ENCODE measurements at regions not wholly inside any gene's neighbourhood (a gene's known extent, or its start where the extent isn't known, plus 50 kb on each side); places are given as distances from the start of the nearest gene placed in this dataset.

- no peak overlapping the region for H3K4me3 ChIP-seq (ENCODE audit: low read depth, low read length)
- DNase-seq (ENCODE audit: low read depth) = no peak
- TF ChIP-seq, protein P1, sequence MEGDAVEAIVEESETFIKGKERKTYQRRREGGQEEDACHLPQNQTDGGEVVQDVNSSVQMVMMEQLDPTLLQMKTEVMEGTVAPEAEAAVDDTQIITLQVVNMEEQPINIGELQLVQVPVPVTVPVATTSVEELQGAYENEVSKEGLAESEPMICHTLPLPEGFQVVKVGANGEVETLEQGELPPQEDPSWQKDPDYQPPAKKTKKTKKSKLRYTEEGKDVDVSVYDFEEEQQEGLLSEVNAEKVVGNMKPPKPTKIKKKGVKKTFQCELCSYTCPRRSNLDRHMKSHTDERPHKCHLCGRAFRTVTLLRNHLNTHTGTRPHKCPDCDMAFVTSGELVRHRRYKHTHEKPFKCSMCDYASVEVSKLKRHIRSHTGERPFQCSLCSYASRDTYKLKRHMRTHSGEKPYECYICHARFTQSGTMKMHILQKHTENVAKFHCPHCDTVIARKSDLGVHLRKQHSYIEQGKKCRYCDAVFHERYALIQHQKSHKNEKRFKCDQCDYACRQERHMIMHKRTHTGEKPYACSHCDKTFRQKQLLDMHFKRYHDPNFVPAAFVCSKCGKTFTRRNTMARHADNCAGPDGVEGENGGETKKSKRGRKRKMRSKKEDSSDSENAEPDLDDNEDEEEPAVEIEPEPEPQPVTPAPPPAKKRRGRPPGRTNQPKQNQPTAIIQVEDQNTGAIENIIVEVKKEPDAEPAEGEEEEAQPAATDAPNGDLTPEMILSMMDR (IDR thresholded peaks at IDR 0.05; ENCODE audit: low read depth, low read length, missing control alignments) = no peak
- in situ Hi-C loops (cut with HindIII; ENCODE audit: low sequenced_read_pairs) = no loop called here
Measured at GRCh38 chr1:208556461-208556860, 312.3 kb upstream of the PLXNA2 start.

DNA sequence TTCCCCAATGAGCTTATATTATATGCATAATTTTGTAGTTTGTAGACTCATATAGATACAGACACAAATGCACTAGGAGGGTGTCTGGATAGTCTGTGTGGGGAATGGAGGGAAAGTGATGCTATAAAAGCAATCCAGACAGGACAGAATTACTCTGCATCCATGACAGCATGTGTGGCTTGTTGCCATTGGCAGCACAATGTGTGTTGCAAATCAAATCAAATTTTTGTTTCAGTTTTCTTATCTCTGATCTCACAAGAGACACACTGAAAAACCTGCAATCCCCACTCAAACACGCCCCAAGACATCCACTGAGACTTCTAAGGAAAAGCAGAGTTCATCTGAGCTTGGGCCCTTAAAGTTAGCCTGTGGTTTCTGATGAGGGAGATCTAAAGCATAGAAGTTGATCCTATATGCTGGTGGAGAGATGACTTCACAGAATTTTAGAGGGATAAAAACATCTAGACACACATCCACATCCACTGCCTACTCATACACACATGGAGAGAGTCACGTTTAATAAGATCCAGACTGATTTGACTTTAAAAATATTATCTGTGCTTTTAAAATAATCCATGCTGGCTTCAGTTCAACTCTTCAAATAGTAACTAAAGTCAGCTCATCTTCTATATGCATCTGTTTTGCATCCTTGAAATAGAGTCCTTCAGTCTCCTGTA lies 313.0 kb upstream of the PLXNA2 start:
- TF ChIP-seq, protein P1 (IDR thresholded peaks at IDR 0.05; ENCODE audit: low read depth, low read length, missing control alignments) = no peak
- no peak overlapping the region for H3K4me3 ChIP-seq (ENCODE audit: low read depth, low read length)
- in situ Hi-C loops (cut with HindIII; ENCODE audit: low sequenced_read_pairs) = no loop called here
- DNase-seq (ENCODE audit: low read depth) = no peak

DNA sequence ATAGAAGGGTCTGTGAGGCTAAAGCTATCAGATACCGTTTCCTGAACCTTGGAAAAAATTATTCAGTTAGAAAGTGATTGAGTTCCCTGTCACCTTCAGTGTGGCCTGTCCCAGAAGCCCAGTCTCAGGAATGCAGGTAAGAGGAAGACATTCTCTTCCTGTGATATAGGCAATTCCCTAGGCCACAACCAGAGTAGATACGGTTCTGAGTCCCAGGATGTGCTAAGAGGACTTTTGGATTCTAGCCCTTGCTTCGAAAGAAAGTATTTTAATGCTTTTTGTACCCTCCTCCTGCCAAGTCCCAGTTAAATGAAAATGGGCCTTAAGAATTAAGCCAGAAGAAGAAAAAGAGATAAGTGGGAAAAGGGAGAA lies 313.5 kb upstream of the PLXNA2 start:
- no peak for DNase-seq (ENCODE audit: low read depth)
- no peak overlapping the region for H3K4me3 ChIP-seq (ENCODE audit: low read depth, low read length)
- in situ Hi-C loops (cut with HindIII; ENCODE audit: low sequenced_read_pairs) = no loop called here
- TF ChIP-seq, protein P1 (IDR thresholded peaks at IDR 0.05; ENCODE audit: low read depth, low read length, missing control alignments) = no peak

GRCh38 chr1:208559597-208560329 lies 315.6 kb upstream of the PLXNA2 start:
- TF ChIP-seq, protein P1 (IDR thresholded peaks at IDR 0.05; ENCODE audit: low read depth, low read length, missing control alignments) = no peak
- DNase-seq (ENCODE audit: low read depth) = no peak
- H3K4me3 ChIP-seq (ENCODE audit: low read depth, low read length) = no peak overlapping the region
- in situ Hi-C loops (cut with HindIII; ENCODE audit: low sequenced_read_pairs) = no loop called here

DNA sequence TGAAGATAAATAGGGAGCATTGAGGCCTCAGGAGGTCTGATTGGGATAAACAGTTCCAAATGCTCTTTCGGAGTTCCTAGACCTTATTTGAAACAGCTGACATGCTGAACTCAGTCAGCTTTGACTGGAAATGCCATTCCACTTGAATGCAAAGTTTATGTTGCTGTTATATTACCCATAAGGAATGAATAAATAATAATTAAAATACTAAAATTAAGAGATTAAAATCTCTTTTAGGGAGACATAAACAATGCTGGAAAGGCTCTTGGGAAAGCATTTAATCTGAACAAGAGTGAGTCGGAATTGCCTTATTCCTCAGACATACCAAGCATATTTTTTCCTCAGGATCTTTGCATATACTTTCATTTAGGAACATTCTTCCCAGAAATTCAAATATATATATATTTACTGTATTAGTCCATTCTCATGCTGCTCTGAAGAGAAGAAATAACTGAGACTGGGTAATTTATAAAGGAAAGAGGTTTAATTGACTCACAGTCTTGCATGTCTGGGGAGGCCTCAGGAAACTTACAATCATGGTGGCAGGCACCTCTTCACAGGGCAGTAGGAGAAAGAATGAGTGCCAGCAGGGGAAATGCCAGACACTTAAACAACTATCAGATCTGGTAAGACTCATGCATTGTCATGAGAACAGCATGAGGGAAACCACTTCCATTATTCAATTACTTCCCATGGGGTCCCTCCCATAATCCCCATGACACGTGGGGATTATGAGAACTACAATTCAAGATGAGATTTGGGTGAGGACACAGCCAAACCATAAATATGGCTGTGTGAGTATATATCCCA lies 318.2 kb upstream of the PLXNA2 start:
- H3K4me3 ChIP-seq (ENCODE audit: low read depth, low read length) = no peak overlapping the region
- TF ChIP-seq, protein P1 (IDR thresholded peaks at IDR 0.05; ENCODE audit: low read depth, low read length, missing control alignments) = no peak
- no peak for DNase-seq (ENCODE audit: low read depth)
- in situ Hi-C loops (cut with HindIII; ENCODE audit: low sequenced_read_pairs) = no loop called here

DNA sequence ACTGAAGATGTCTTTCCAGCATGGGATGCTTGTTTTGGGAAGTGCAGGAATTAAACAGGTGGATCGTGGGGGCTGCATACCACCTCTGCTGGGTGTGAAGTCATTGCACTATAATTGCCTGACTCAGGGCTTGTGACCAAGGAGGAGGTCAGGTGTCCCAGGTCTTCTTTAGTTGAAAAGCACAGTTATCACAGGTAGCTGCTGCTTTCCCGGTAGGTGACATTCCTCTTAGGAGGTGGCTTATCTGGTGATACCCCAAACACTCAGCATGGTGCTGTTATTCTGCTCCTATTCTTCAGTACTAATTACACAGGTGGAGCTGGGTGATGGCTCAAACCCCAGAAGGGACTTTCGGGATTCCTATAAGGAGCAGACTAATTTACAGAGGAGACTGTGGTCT lies 320.3 kb upstream of the PLXNA2 start:
- in situ Hi-C loops (cut with HindIII; ENCODE audit: low sequenced_read_pairs) = no loop called here

More for the DNA sequence above, 320.3 kb upstream of the PLXNA2 start:
- no peak for DNase-seq (ENCODE audit: low read depth)
- no peak overlapping the region for H3K4me3 ChIP-seq (ENCODE audit: low read depth, low read length)
- TF ChIP-seq, protein P1 (IDR thresholded peaks at IDR 0.05; ENCODE audit: low read depth, low read length, missing control alignments) = no peak

All from astrocyte of the cerebellum (primary cell).